HepG2 (cell line): ENCODE measurements at regions not wholly inside any gene's neighbourhood (a gene's known extent, or its start where the extent isn't known, plus 50 kb on each side); places are given as distances from the start of the nearest gene placed in this dataset.

Experiments used
- ATF3 ChIP-seq: sonication (generic); formaldehyde crosslinking; IDR thresholded peaks from 2 replicates; pipeline ENCODE4 v1.4.0; 2020; ENCODE audit warnings: missing genetic modification reagents
- BCL6 ChIP-seq: IDR thresholded peaks from 2 replicates; pipeline ENCODE4 v1.6.1; 2016; ENCODE audit warnings: missing genetic modification reagents, missing compliant biosample characterization
- MAZ ChIP-seq, 2 experiments: sonication (generic) in 1 of 2; formaldehyde crosslinking in 1 of 2; IDR thresholded peaks; 2 replicates each; pipeline versions ENCODE4 v1.5.0 to v1.6.1; 2012 to 2020; ENCODE audit warnings: low read depth in 2 of 2, mild to moderate bottlenecking in 2 of 2, borderline replicate concordance in 1 of 2, improper control_type of control experiment in 1 of 2, low read length in 1 of 2, missing genetic modification reagents in 1 of 2, moderate library complexity in 1 of 2
- MBNL3 ChIP-seq: fragments of 250-450 bp; sonication (Bioruptor Pico); conservative IDR thresholded peaks from 2 replicates; pipeline ENCODE4 v1.8.0; 2022; ENCODE audit warnings: mild to moderate bottlenecking, inconsistent platforms
- NPAS2 ChIP-seq: sonication (generic); formaldehyde crosslinking; IDR thresholded peaks from 2 replicates; pipeline ENCODE4 v1.8.0; 2022; ENCODE audit warnings: mild to moderate bottlenecking, missing genetic modification reagents, borderline replicate concordance
- RELA ChIP-seq: sonication (generic); formaldehyde crosslinking; IDR thresholded peaks from 2 replicates; pipeline ENCODE4 v1.4.0; 2020; ENCODE audit warnings: missing genetic modification reagents
- RERE ChIP-seq: IDR thresholded peaks from 2 replicates; pipeline ENCODE4 v1.6.1; 2016; ENCODE audit warnings: low read depth, missing genetic modification reagents, missing compliant biosample characterization
- THAP8 ChIP-seq: sonication (generic); formaldehyde crosslinking; IDR thresholded peaks from 2 replicates; pipeline ENCODE4 v1.5.1; 2020; ENCODE audit warnings: missing genetic modification reagents, mild to moderate bottlenecking, borderline replicate concordance
- ZGPAT ChIP-seq: IDR thresholded peaks from 2 replicates; pipeline ENCODE4 v1.6.1; 2016; ENCODE audit warnings: mild to moderate bottlenecking
- ZIK1 ChIP-seq: sonication (generic); formaldehyde crosslinking; IDR thresholded peaks from 2 replicates; pipeline ENCODE4 v1.5.0; 2020; ENCODE audit warnings: mild to moderate bottlenecking, low read depth, missing genetic modification reagents, borderline replicate concordance
- ZNF138 ChIP-seq: sonication (generic); formaldehyde crosslinking; IDR thresholded peaks from 2 replicates; pipeline ENCODE4 v1.5.0; 2020; ENCODE audit warnings: mild to moderate bottlenecking, low read depth, missing genetic modification reagents
- ZNF609 ChIP-seq: sonication (generic); formaldehyde crosslinking; IDR thresholded peaks from 2 replicates; pipeline ENCODE4 v1.4.0; 2020; ENCODE audit warnings: mild to moderate bottlenecking, missing genetic modification reagents, borderline replicate concordance
- ZNF746 ChIP-seq: sonication (generic); formaldehyde crosslinking; IDR thresholded peaks from 2 replicates; pipeline ENCODE4 v1.8.0; 2022; ENCODE audit warnings: mild to moderate bottlenecking, missing genetic modification reagents

GRCh38 chr13:33642374-33643065, 175.4 kb upstream of the RFC3 start (continued):
- peak; percentile 79 for TF ChIP-seq MAZ (IDR thresholded peaks at IDR 0.05; ENCODE audit: borderline replicate concordance, low read depth, low read length)
- TF ChIP-seq MAZ (CRISPR knock-in tag; IDR thresholded peaks at IDR 0.05; ENCODE audit: low read depth), result peak; percentile 61
- peak; percentile 90 for TF ChIP-seq ZGPAT (CRISPR knock-in tag)
- peak; percentile 50; the same call in 1 of the 2 replicates for TF ChIP-seq ATF3 (CRISPR knock-in tag)
- peak; percentile 73; the same call in 1 of the 2 replicates for TF ChIP-seq RERE (CRISPR knock-in tag)
- peak; percentile 90; the same call in 1 of the 2 replicates for TF ChIP-seq ZNF609 (CRISPR knock-in tag)
- no peak for TF ChIP-seq RELA (CRISPR knock-in tag)
- TF ChIP-seq ZNF746, result peak; percentile 68
- TF ChIP-seq BCL6, result peak; percentile 98
- TF ChIP-seq ZNF138, result no peak
- no peak for TF ChIP-seq ZIK1 (CRISPR knock-in tag)
- TF ChIP-seq THAP8 (CRISPR knock-in tag), result no peak
- TF ChIP-seq MBNL3 (CRISPR knock-in tag), result no peak
- no peak for TF ChIP-seq NPAS2 (CRISPR knock-in tag)
